Vagina (tissue), 2 donors: ENCODE measurements at regions not wholly inside any gene's neighbourhood (a gene's known extent, or its start where the extent isn't known, plus 50 kb on each side); places are given as distances from the start of the nearest gene placed in this dataset.

ENCODE experiments used
- POLR2A ChIP-seq, 2 donors: fragments of 450-650 bp; IDR thresholded peaks; one replicate each; pipeline ENCODE4 v1.6.1; 2017; ENCODE audit warnings: antibody characterized with exemption in 2 of 2, mild to moderate bottlenecking in 2 of 2, moderate library complexity in 2 of 2
- TF ChIP-seq, protein P1 (sequence below), 3 experiments: fragments of 450-650 bp in 2 of 3; fragments of 200-600 bp in 1 of 3; sonication (generic) in 1 of 3; IDR thresholded peaks; one replicate each; pipeline ENCODE4 v1.5.1; 2017 to 2019; ENCODE audit warnings: antibody characterized with exemption in 3 of 3, mild to moderate bottlenecking in 2 of 3, moderate library complexity in 2 of 3

DNA sequence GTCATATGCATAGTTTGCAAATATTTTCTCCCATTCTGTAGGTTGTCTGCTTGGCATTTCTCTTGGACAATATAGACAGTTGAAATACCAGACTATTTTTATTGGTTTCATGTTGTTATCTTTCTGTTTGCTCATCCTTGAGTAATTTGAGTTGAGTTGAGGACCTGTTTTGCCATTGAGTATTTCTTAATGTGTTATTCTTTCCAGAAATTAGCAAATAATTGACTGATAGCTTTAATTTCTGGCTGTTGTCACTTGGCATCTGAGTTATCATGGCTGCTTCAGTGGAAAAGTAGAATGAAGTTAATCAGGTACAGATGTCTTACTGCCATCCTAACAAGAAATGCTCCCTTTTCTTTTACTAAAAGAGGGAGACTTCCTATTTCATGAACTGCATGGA, 264.8 kb upstream of the DUSP10 start:
- TF ChIP-seq, protein P1, sequence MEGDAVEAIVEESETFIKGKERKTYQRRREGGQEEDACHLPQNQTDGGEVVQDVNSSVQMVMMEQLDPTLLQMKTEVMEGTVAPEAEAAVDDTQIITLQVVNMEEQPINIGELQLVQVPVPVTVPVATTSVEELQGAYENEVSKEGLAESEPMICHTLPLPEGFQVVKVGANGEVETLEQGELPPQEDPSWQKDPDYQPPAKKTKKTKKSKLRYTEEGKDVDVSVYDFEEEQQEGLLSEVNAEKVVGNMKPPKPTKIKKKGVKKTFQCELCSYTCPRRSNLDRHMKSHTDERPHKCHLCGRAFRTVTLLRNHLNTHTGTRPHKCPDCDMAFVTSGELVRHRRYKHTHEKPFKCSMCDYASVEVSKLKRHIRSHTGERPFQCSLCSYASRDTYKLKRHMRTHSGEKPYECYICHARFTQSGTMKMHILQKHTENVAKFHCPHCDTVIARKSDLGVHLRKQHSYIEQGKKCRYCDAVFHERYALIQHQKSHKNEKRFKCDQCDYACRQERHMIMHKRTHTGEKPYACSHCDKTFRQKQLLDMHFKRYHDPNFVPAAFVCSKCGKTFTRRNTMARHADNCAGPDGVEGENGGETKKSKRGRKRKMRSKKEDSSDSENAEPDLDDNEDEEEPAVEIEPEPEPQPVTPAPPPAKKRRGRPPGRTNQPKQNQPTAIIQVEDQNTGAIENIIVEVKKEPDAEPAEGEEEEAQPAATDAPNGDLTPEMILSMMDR (IDR thresholded peaks at IDR 0.05) = no peak
- no peak for TF ChIP-seq POLR2A (IDR thresholded peaks at IDR 0.05)
